ENCODE measurements at regions not wholly inside any gene's neighbourhood (a gene's known extent, or its start where the extent isn't known, plus 50 kb on each side); places are given as distances from the start of the nearest gene placed in this dataset.

DNA sequence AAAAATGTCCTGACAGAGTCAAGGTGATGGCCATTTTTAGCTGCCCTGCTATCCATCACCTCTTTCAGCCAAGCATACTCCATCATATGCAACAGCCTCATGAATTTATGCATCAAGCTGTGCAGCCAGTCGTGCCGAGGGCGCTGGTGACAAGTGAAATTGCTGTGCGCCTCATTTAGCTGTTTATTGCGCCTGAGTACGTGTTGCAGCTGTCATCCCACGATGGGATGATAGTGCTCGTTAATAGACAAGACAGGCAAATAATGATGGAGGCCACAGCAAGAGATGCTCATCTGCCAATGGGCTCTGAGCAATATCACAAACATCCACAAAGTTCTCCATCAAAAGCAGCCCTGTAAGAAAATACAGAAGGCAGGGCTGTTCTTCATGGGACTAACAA lies 562.3 kb upstream of the POU3F2 start:
- no peak for TF ChIP-seq RARB (CRISPR knock-in tag; IDR thresholded peaks at IDR 0.05)
- no peak for TF ChIP-seq TOX (CRISPR knock-in tag; IDR thresholded peaks at IDR 0.05; ENCODE audit: borderline replicate concordance)
- TF ChIP-seq ZNF565 (CRISPR knock-in tag; conservative IDR thresholded peaks at IDR 0.05; ENCODE audit: low read depth): no peak
- no peak for TF ChIP-seq ARNTL (CRISPR knock-in tag; IDR thresholded peaks at IDR 0.05; ENCODE audit: borderline replicate concordance, low read depth)
- TF ChIP-seq BACH2 (CRISPR knock-in tag; IDR thresholded peaks at IDR 0.05; ENCODE audit: borderline replicate concordance): no peak
- no peak for TF ChIP-seq ZC3H10 (CRISPR knock-in tag; IDR thresholded peaks at IDR 0.05)
- TF ChIP-seq ZNF70 (CRISPR knock-in tag; IDR thresholded peaks at IDR 0.05): no peak
- TF ChIP-seq, protein P1, sequence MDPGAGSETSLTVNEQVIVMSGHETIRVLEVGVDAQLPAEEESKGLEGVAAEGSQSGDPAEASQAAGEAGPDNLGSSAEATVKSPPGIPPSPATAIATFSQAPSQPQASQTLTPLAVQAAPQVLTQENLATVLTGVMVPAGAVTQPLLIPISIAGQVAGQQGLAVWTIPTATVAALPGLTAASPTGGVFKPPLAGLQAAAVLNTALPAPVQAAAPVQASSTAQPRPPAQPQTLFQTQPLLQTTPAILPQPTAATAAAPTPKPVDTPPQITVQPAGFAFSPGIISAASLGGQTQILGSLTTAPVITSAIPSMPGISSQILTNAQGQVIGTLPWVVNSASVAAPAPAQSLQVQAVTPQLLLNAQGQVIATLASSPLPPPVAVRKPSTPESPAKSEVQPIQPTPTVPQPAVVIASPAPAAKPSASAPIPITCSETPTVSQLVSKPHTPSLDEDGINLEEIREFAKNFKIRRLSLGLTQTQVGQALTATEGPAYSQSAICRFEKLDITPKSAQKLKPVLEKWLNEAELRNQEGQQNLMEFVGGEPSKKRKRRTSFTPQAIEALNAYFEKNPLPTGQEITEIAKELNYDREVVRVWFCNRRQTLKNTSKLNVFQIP (CRISPR knock-in tag; IDR thresholded peaks at IDR 0.05; ENCODE audit: borderline replicate concordance, low read depth): no peak
- TF ChIP-seq OSR1 (CRISPR knock-in tag; IDR thresholded peaks at IDR 0.05): no peak
- no peak for TF ChIP-seq GLIS3 (CRISPR knock-in tag; IDR thresholded peaks at IDR 0.05)
- no peak for TF ChIP-seq CSDC2 (CRISPR knock-in tag; IDR thresholded peaks at IDR 0.05)
- TF ChIP-seq ESRRG (CRISPR knock-in tag; IDR thresholded peaks at IDR 0.05): no peak
- TF ChIP-seq PPARA (CRISPR knock-in tag; IDR thresholded peaks at IDR 0.05; ENCODE audit: borderline replicate concordance): no peak
- TF ChIP-seq, protein P2, sequence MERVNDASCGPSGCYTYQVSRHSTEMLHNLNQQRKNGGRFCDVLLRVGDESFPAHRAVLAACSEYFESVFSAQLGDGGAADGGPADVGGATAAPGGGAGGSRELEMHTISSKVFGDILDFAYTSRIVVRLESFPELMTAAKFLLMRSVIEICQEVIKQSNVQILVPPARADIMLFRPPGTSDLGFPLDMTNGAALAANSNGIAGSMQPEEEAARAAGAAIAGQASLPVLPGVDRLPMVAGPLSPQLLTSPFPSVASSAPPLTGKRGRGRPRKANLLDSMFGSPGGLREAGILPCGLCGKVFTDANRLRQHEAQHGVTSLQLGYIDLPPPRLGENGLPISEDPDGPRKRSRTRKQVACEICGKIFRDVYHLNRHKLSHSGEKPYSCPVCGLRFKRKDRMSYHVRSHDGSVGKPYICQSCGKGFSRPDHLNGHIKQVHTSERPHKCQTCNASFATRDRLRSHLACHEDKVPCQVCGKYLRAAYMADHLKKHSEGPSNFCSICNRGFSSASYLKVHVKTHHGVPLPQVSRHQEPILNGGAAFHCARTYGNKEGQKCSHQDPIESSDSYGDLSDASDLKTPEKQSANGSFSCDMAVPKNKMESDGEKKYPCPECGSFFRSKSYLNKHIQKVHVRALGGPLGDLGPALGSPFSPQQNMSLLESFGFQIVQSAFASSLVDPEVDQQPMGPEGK (CRISPR knock-in tag; IDR thresholded peaks at IDR 0.05; ENCODE audit: borderline replicate concordance): no peak
- no peak for TF ChIP-seq ZFP3 (CRISPR knock-in tag; IDR thresholded peaks at IDR 0.05)
- TF ChIP-seq, protein P3, sequence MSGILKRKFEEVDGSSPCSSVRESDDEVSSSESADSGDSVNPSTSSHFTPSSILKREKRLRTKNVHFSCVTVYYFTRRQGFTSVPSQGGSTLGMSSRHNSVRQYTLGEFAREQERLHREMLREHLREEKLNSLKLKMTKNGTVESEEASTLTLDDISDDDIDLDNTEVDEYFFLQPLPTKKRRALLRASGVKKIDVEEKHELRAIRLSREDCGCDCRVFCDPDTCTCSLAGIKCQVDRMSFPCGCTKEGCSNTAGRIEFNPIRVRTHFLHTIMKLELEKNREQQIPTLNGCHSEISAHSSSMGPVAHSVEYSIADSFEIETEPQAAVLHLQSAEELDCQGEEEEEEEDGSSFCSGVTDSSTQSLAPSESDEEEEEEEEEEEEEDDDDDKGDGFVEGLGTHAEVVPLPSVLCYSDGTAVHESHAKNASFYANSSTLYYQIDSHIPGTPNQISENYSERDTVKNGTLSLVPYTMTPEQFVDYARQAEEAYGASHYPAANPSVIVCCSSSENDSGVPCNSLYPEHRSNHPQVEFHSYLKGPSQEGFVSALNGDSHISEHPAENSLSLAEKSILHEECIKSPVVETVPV (CRISPR knock-in tag; IDR thresholded peaks at IDR 0.05): no peak
- TF ChIP-seq, protein P4, sequence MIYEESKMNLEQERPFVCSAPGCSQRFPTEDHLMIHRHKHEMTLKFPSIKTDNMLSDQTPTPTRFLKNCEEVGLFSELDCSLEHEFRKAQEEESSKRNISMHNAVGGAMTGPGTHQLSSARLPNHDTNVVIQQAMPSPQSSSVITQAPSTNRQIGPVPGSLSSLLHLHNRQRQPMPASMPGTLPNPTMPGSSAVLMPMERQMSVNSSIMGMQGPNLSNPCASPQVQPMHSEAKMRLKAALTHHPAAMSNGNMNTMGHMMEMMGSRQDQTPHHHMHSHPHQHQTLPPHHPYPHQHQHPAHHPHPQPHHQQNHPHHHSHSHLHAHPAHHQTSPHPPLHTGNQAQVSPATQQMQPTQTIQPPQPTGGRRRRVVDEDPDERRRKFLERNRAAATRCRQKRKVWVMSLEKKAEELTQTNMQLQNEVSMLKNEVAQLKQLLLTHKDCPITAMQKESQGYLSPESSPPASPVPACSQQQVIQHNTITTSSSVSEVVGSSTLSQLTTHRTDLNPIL (CRISPR knock-in tag; IDR thresholded peaks at IDR 0.05; ENCODE audit: low read depth): no peak
- TF ChIP-seq TCF4 (CRISPR knock-in tag; IDR thresholded peaks at IDR 0.05; ENCODE audit: borderline replicate concordance): no peak
- ATAC-seq: no peak

DNA sequence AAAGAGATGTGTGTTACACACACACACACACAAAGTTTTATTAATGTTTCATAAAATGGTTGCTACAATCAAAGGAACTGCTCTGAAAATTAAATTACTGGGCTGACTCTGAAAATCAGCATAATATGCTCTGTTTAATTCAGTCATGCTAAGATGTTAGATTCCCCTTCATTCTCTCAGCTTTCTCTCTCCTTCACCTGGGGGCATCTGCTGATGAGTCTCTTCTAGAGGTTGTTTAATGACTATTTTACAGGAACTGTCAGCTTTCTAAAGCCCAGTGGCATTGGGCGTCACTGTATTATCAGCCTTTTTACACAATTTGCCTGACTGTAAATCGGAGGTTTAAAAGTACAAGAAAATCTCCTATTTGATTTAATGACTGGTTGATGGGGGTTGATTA lies 559.7 kb upstream of the POU3F2 start:
- no peak for ATAC-seq
- TF ChIP-seq TOX (CRISPR knock-in tag; IDR thresholded peaks at IDR 0.05; ENCODE audit: borderline replicate concordance) (no peak), ESRRG (CRISPR knock-in tag; IDR thresholded peaks at IDR 0.05) (no peak), ISL1 (CRISPR knock-in tag; IDR thresholded peaks at IDR 0.05) (no peak), GLIS3 (CRISPR knock-in tag; IDR thresholded peaks at IDR 0.05) (no peak), BACH2 (CRISPR knock-in tag; IDR thresholded peaks at IDR 0.05; ENCODE audit: borderline replicate concordance) (no peak), ZC3H10 (CRISPR knock-in tag; IDR thresholded peaks at IDR 0.05) (no peak), PPARA (CRISPR knock-in tag; IDR thresholded peaks at IDR 0.05; ENCODE audit: borderline replicate concordance) (no peak), CSDC2 (CRISPR knock-in tag; IDR thresholded peaks at IDR 0.05) (no peak), ARNTL (CRISPR knock-in tag; IDR thresholded peaks at IDR 0.05; ENCODE audit: borderline replicate concordance, low read depth) (no peak), ZNF565 (CRISPR knock-in tag; conservative IDR thresholded peaks at IDR 0.05; ENCODE audit: low read depth) (no peak), ZNF8 (CRISPR knock-in tag; IDR thresholded peaks at IDR 0.05) (no peak), TCF4 (CRISPR knock-in tag; IDR thresholded peaks at IDR 0.05; ENCODE audit: borderline replicate concordance) (no peak), ZFP3 (CRISPR knock-in tag; IDR thresholded peaks at IDR 0.05) (no peak)
- TF ChIP-seq, protein P1 (CRISPR knock-in tag; IDR thresholded peaks at IDR 0.05; ENCODE audit: borderline replicate concordance, low read depth): no peak
- TF ChIP-seq, protein P5, sequence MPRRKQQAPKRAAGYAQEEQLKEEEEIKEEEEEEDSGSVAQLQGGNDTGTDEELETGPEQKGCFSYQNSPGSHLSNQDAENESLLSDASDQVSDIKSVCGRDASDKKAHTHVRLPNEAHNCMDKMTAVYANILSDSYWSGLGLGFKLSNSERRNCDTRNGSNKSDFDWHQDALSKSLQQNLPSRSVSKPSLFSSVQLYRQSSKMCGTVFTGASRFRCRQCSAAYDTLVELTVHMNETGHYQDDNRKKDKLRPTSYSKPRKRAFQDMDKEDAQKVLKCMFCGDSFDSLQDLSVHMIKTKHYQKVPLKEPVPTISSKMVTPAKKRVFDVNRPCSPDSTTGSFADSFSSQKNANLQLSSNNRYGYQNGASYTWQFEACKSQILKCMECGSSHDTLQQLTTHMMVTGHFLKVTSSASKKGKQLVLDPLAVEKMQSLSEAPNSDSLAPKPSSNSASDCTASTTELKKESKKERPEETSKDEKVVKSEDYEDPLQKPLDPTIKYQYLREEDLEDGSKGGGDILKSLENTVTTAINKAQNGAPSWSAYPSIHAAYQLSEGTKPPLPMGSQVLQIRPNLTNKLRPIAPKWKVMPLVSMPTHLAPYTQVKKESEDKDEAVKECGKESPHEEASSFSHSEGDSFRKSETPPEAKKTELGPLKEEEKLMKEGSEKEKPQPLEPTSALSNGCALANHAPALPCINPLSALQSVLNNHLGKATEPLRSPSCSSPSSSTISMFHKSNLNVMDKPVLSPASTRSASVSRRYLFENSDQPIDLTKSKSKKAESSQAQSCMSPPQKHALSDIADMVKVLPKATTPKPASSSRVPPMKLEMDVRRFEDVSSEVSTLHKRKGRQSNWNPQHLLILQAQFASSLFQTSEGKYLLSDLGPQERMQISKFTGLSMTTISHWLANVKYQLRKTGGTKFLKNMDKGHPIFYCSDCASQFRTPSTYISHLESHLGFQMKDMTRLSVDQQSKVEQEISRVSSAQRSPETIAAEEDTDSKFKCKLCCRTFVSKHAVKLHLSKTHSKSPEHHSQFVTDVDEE (CRISPR knock-in tag; IDR thresholded peaks at IDR 0.05): no peak
- TF ChIP-seq, protein P2 (CRISPR knock-in tag; IDR thresholded peaks at IDR 0.05; ENCODE audit: borderline replicate concordance): no peak
- TF ChIP-seq, protein P4 (CRISPR knock-in tag; IDR thresholded peaks at IDR 0.05; ENCODE audit: low read depth): no peak
- TF ChIP-seq, protein P3 (CRISPR knock-in tag; IDR thresholded peaks at IDR 0.05): no peak

Measured in SK-N-SH treated with all-trans-retinoic acid at 6 μM for 48 hours (cell line).